GM12878 (cell line): ENCODE measurements at regions not wholly inside any gene's neighbourhood (a gene's known extent, or its start where the extent isn't known, plus 50 kb on each side); places are given as distances from the start of the nearest gene placed in this dataset.

ENCODE experiments used
- ATF2 ChIP-seq: IDR thresholded peaks from 2 replicates; pipeline ENCODE4 v1.6.1; 2012; ENCODE audit warnings: low read length, inconsistent platforms
- EP300 ChIP-seq, 2 experiments: fragments of 150-350 bp in 1 of 2; IDR thresholded peaks; 2 replicates each; pipeline ENCODE4 v1.6.1; 2011 to 2012; ENCODE audit warnings: low read depth in 2 of 2, low read length in 2 of 2, borderline replicate concordance in 1 of 2, improper control_type of control experiment in 1 of 2, inconsistent platforms in 1 of 2; ENCODE audit not compliant: control insufficient read depth in 1 of 2
- TAF1 ChIP-seq: IDR thresholded peaks from 2 replicates; pipeline ENCODE4 v1.6.1; 2011; ENCODE audit warnings: mild to moderate bottlenecking, low read depth, low read length, borderline replicate concordance

GRCh38 chr16:48734220-48734619 lies 124.2 kb upstream of the N4BP1 start:
- TF ChIP-seq TAF1: no peak
- TF ChIP-seq EP300 (IDR thresholded peaks at IDR 0.05; ENCODE audit: borderline replicate concordance in 1 of 2, control insufficient read depth in 1 of 2, low read depth in 2 of 2, low read length in 2 of 2): no peak
- TF ChIP-seq ATF2: no peak
